ENCODE measurements at regions not wholly inside any gene's neighbourhood (a gene's known extent, or its start where the extent isn't known, plus 50 kb on each side); places are given as distances from the start of the nearest gene placed in this dataset.
"Not testable (repeated sequence)": the region's sequence is repeated elsewhere in the genome, so short reads cannot be mapped to it uniquely, and the experiment has no call there.

- H3K9me3 Mint-ChIP-seq; DNase-seq; H3K27ac Mint-ChIP-seq; CTCF ChIA-PET; H3K4me3 Mint-ChIP-seq; H3K4me1 Mint-ChIP-seq; POLR2A ChIA-PET; H3K36me3 Mint-ChIP-seq (ENCODE audit: low read depth); H3K27me3 Mint-ChIP-seq: not testable (repeated sequence)
Observed at GRCh38 chr18:30677813-30678212, 364.7 kb downstream of the DSC3 start.

DNA sequence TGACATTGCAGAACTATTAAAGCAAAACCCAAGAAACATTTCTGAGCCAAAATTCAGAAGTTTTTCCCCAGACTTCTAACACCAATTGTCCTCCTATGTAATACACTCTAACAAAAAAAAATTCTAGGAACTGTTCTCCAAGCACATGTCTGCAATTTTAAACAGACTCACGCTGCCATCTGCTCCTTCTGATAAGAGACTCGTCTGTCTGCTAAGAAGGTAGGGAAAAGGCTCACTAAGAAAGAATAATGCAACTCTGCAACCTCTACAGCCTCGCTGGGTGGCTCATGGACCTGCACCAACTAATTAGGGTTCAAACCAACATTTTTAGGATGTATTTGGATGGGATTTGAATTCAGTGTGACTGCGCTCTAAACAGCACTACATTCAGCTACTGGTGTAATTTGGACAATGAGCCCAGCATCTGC, 366.5 kb downstream of the DSC3 start:
- H3K27me3 Mint-ChIP-seq, result no peaks in the 10 kb centered on the region
- no peaks in the 10 kb centered on the region for H3K9me3 Mint-ChIP-seq
- no peaks in the 10 kb centered on the region for H3K36me3 Mint-ChIP-seq (ENCODE audit: low read depth)
- DNase-seq, result no peak
- CTCF ChIA-PET, result no interaction called here
- H3K4me1 Mint-ChIP-seq, result no peaks in the 10 kb centered on the region
- H3K4me3 Mint-ChIP-seq, result no peak overlapping the region
- POLR2A ChIA-PET, result no interaction called here
- no peak overlapping the region for H3K27ac Mint-ChIP-seq

GRCh38 chr18:30675493-30675892, 367.0 kb downstream of the DSC3 start:
- H3K27ac Mint-ChIP-seq, result no peak overlapping the region
- H3K4me3 Mint-ChIP-seq, result no peak overlapping the region
- H3K9me3 Mint-ChIP-seq, result no peaks in the 10 kb centered on the region
- DNase-seq, result no peak
- ChIA-PET POLR2A (no interaction called here), CTCF (no interaction called here)
- no peaks in the 10 kb centered on the region for H3K36me3 Mint-ChIP-seq (ENCODE audit: low read depth)
- no peaks in the 10 kb centered on the region for H3K4me1 Mint-ChIP-seq
- H3K27me3 Mint-ChIP-seq, result no peaks in the 10 kb centered on the region

GRCh38 chr18:30675072-30675471, 367.5 kb downstream of the DSC3 start:
- no peaks in the 10 kb centered on the region for H3K36me3 Mint-ChIP-seq (ENCODE audit: low read depth)
- no peaks in the 10 kb centered on the region for H3K9me3 Mint-ChIP-seq
- H3K4me1 Mint-ChIP-seq, result no peaks in the 10 kb centered on the region
- no peak overlapping the region for H3K4me3 Mint-ChIP-seq
- CTCF ChIA-PET, result no interaction called here
- no peak for DNase-seq
- no peaks in the 10 kb centered on the region for H3K27me3 Mint-ChIP-seq
- POLR2A ChIA-PET, result no interaction called here
- no peak overlapping the region for H3K27ac Mint-ChIP-seq

GRCh38 chr18:30674596-30674995, 367.9 kb downstream of the DSC3 start:
- ChIA-PET CTCF (no interaction called here), POLR2A (no interaction called here)
- no peak overlapping the region for H3K4me3 Mint-ChIP-seq
- no peaks in the 10 kb centered on the region for H3K9me3 Mint-ChIP-seq
- H3K36me3 Mint-ChIP-seq (ENCODE audit: low read depth), result no peaks in the 10 kb centered on the region
- no peak overlapping the region for H3K27ac Mint-ChIP-seq
- no peaks in the 10 kb centered on the region for H3K27me3 Mint-ChIP-seq
- no peaks in the 10 kb centered on the region for H3K4me1 Mint-ChIP-seq
- no peak for DNase-seq

GRCh38 chr18:30672439-30672838, 370.1 kb downstream of the DSC3 start:
- H3K9me3 Mint-ChIP-seq; H3K27me3 Mint-ChIP-seq; H3K36me3 Mint-ChIP-seq (ENCODE audit: low read depth); CTCF ChIA-PET; H3K4me1 Mint-ChIP-seq; POLR2A ChIA-PET; H3K4me3 Mint-ChIP-seq; H3K27ac Mint-ChIP-seq; DNase-seq: not testable (repeated sequence)

- Mint-ChIP-seq H3K27ac (no peak overlapping the region), H3K4me3 (no peak overlapping the region), H3K4me1 (no peaks in the 10 kb centered on the region), H3K27me3 (no peaks in the 10 kb centered on the region), H3K36me3 (ENCODE audit: low read depth) (no peaks in the 10 kb centered on the region), H3K9me3 (peaks cover 7% of the 10 kb centered on the region)
- DNase-seq, result no peak
- CTCF ChIA-PET, result no interaction called here
- POLR2A ChIA-PET, result no interaction called here
Observed at GRCh38 chr18:30658306-30658705, 384.2 kb downstream of the DSC3 start.

DNA sequence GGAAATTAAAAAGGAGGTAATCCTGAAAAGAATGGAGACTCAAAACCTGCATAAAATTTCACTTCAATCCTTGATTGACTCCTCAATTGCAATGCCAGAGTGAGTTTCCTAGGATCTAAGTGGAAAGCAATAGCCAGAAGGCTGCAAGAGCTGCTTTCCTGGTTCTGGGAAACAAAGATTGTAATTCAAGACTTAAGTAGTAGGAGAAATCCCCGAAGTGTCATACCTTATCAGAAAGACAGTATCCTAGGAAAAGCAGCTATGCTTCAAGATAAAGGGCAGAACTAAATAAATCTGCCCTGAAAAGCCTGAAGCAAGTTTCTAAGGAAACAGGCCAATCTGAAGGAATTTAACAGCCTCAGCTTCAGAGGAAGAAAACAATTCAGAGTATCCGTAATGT, 390.2 kb downstream of the DSC3 start:
- H3K9me3 Mint-ChIP-seq, result no peaks in the 10 kb centered on the region
- no peak for DNase-seq
- H3K4me1 Mint-ChIP-seq, result no peaks in the 10 kb centered on the region
- ChIA-PET POLR2A (no interaction called here), CTCF (interaction anchor here (0.7 kb wide), 1 partner anchor 15 kb away, joined by 3 read pairs; no protein-coding TSS in a partner anchor)
- no peaks in the 10 kb centered on the region for H3K36me3 Mint-ChIP-seq (ENCODE audit: low read depth)
- H3K27me3 Mint-ChIP-seq, result no peaks in the 10 kb centered on the region
- no peak overlapping the region for H3K4me3 Mint-ChIP-seq
- H3K27ac Mint-ChIP-seq, result no peak overlapping the region

DNA sequence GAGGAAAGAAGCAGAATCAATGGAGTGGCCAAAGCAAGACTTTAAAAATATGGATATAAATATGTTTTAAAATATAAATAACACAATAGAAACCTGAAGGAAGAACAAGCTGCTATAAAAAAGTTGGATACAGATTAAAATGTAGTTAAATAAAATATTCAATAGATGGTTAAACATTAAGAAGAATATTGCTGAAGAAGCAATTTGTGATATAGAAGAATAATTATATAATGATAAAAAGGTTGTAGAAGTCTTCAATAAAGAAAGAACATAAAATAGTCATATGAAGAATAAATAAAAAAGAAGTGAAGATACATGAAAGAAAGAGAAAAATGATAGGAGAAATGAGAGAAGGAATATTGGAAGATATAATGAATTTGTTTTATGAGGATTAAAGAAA, 392.0 kb downstream of the DSC3 start:
- Mint-ChIP-seq H3K9me3 (no peaks in the 10 kb centered on the region), H3K27ac (no peak overlapping the region), H3K36me3 (ENCODE audit: low read depth) (no peaks in the 10 kb centered on the region), H3K4me1 (no peaks in the 10 kb centered on the region), H3K27me3 (no peaks in the 10 kb centered on the region), H3K4me3 (no peak overlapping the region)
- POLR2A ChIA-PET, result no interaction called here
- CTCF ChIA-PET, result no interaction called here
- DNase-seq, result no peak

- Mint-ChIP-seq H3K27me3 (no peaks in the 10 kb centered on the region), H3K27ac (no peak overlapping the region), H3K9me3 (no peaks in the 10 kb centered on the region), H3K4me3 (no peak overlapping the region), H3K4me1 (no peaks in the 10 kb centered on the region), H3K36me3 (ENCODE audit: low read depth) (no peaks in the 10 kb centered on the region)
- no peak for DNase-seq
- ChIA-PET CTCF (no interaction called here), POLR2A (no interaction called here)
Observed at GRCh38 chr18:30644158-30644557, 398.4 kb downstream of the DSC3 start.

DNA sequence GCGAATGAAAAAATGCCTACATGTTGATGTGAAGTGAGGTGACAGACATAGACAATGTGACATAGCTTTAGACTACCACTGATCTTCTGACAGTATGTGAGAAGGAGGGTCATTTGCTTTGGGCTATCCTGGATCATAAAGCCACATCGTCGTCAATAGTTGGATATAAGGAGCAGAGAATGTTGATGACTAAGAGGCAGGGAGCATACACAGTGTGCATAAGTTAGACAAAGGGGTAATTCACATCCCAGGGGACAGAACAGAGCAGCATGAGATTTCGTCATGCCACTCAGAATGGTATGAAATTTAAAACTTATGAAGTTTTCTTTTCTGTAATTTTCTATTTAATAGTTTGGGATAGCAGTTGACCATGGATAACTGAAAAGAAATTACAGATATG, 403.2 kb downstream of the DSC3 start:
- Mint-ChIP-seq H3K9me3 (no peaks in the 10 kb centered on the region), H3K36me3 (ENCODE audit: low read depth) (no peaks in the 10 kb centered on the region), H3K27ac (no peak overlapping the region), H3K27me3 (no peaks in the 10 kb centered on the region), H3K4me1 (no peaks in the 10 kb centered on the region), H3K4me3 (no peak overlapping the region)
- DNase-seq, result no peak
- ChIA-PET POLR2A (no interaction called here), CTCF (no interaction called here)

DNA sequence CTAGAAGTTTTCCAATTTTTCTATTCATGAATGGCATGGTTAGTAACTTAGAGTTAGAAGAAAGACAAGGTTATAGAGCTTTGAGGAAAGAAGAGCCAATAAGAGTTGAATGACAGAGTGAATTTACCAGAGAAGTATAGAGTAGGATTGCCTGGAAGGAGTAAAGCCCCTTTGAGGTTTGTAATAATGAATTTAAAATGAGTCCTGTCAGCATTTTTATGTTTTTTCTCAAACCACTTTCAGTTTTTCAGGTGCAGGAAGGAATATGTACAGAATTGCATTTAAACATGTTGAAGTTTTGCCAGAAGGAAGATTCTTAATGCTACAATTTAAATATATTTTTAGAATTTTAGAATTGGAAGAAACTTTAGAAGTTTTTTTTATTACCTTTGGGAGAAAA, 408.3 kb downstream of the DSC3 start:
- no peak overlapping the region for H3K27ac Mint-ChIP-seq
- H3K36me3 Mint-ChIP-seq (ENCODE audit: low read depth), result no peaks in the 10 kb centered on the region
- no peaks in the 10 kb centered on the region for H3K27me3 Mint-ChIP-seq
- peaks cover 7% of the 10 kb centered on the region for H3K9me3 Mint-ChIP-seq
- no peak for DNase-seq
- H3K4me1 Mint-ChIP-seq, result no peaks in the 10 kb centered on the region
- H3K4me3 Mint-ChIP-seq, result no peak overlapping the region
- ChIA-PET POLR2A (no interaction called here), CTCF (no interaction called here)

- CTCF ChIA-PET, result no interaction called here
Observed at GRCh38 chr18:30632071-30632698, 410.4 kb downstream of the DSC3 start.

DNA sequence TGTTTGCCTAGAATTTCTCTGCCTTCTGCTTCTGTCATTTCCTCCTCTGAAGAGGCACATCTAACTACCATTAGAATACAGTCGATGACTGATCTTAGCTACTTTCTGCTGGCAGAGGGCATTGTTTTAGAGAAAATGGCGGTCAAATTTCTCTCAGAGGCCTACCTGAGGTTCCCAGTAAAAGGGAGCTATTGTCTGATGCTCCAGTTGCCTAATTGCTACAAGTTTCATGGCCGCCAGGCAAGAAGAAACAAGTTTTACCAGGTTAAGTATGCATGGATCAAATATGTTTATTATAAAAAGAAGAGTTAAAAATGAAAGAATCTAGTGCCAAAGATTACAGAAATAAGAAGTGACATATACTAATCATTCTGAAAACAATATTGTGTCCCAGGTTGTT, 416.6 kb downstream of the DSC3 start:
- Mint-ChIP-seq H3K4me1 (no peaks in the 10 kb centered on the region), H3K27ac (no peak overlapping the region), H3K27me3 (no peaks in the 10 kb centered on the region), H3K4me3 (no peak overlapping the region), H3K9me3 (peaks cover 10% of the 10 kb centered on the region), H3K36me3 (ENCODE audit: low read depth) (no peaks in the 10 kb centered on the region)
- no peak for DNase-seq
- CTCF ChIA-PET, result no interaction called here
- POLR2A ChIA-PET, result no interaction called here

More at GRCh38 chr18:30632071-30632698, 410.4 kb downstream of the DSC3 start:
- DNase-seq, result no peak
- H3K27me3 Mint-ChIP-seq, result no peaks in the 10 kb centered on the region
- POLR2A ChIA-PET, result no interaction called here
- H3K4me3 Mint-ChIP-seq, result no peak overlapping the region
- H3K27ac Mint-ChIP-seq, result no peak overlapping the region
- H3K4me1 Mint-ChIP-seq, result no peaks in the 10 kb centered on the region
- H3K9me3 Mint-ChIP-seq, result peaks cover 7% of the 10 kb centered on the region
- H3K36me3 Mint-ChIP-seq (ENCODE audit: low read depth), result no peaks in the 10 kb centered on the region

Data from activated CD4-positive, alpha-beta T cell treated with anti-CD3 and anti-CD28 coated beads, Interleukin-2, amount 10 ng/mL, durations not matched to agents 7 days and 5 days (primary cell).